Stomach (tissue), 8 donors: ENCODE measurements at regions not wholly inside any gene's neighbourhood (a gene's known extent, or its start where the extent isn't known, plus 50 kb on each side); places are given as distances from the start of the nearest gene placed in this dataset.

Experiments
- DNase-seq, 2 donors: peaks; one replicate each; pipeline versions ENCODE4 v3.0.0 to v3.0.0-alpha.2; 2013 to 2019
- H3K27ac ChIP-seq, 5 donors: fragments of 200-600 bp in 4 of 5; sonication (generic) in 4 of 5; one replicate each; pipeline ENCODE4 v1.5.1; 2013 to 2019; ENCODE audit warnings: mild to moderate bottlenecking in 1 of 5, moderate library complexity in 1 of 5
- H3K27me3 ChIP-seq, 3 donors: fragments of 200-600 bp; sonication (generic); one replicate each; pipeline ENCODE4 v1.5.1; 2017 to 2019; ENCODE audit warnings: mixed run types in 1 of 3
- H3K36me3 ChIP-seq, 4 donors: fragments of 200-600 bp; sonication (generic); 1 replicate in 3 of 4; 2 replicates in 1 of 4; pipeline ENCODE4 v1.5.1; 2016 to 2019
- H3K4me1 ChIP-seq, 4 donors: fragments of 200-600 bp; sonication (generic); one replicate each; pipeline ENCODE4 v1.5.1; 2016 to 2019
- H3K4me3 ChIP-seq, 4 donors: fragments of 200-600 bp; sonication (generic) in 3 of 4; one replicate each; pipeline ENCODE4 v1.5.1; 2016 to 2019; ENCODE audit warnings: mild to moderate bottlenecking in 1 of 4
- H3K9me3 ChIP-seq, 4 donors: fragments of 200-600 bp; sonication (generic); one replicate each; pipeline ENCODE4 v1.5.1; 2016 to 2019
- EP300 ChIP-seq: sonication (generic); formaldehyde crosslinking; IDR thresholded peaks from one replicate; pipeline ENCODE4 v1.6.1; 2017; ENCODE audit warnings: antibody characterized with exemption
- POLR2A ChIP-seq, 4 donors: fragments of 450-650 bp; IDR thresholded peaks; one replicate each; pipeline ENCODE4 v1.6.1; 2016; ENCODE audit warnings: antibody characterized with exemption in 4 of 4, control low read depth in 2 of 4, mild to moderate bottlenecking in 1 of 4, moderate library complexity in 1 of 4
- POLR2AphosphoS5 ChIP-seq, 3 donors: sonication (generic); formaldehyde crosslinking; IDR thresholded peaks; one replicate each; pipeline ENCODE4 v1.6.1; 2016; ENCODE audit warnings: antibody characterized with exemption in 3 of 3
- WGBS, 5 donors: extraction: QIAGEN DNeasy Blood & Tissue Kit in 3 of 5; methylation state at CpG; one replicate each; pipeline versions ENCODE4 v1.1.5 to v1.1.7; 2013 to 2018; 5-methylcytosine and 5-hydroxymethylcytosine counted together
- intact Hi-C: fragments of 100-400 bp; cut with DNase I; formaldehyde crosslinking; loops from one replicate; pipeline ENCODE4 v1.15.1; 2023; ENCODE audit warnings: low total_unique reads
- TF ChIP-seq, protein P1 (sequence below), 7 experiments: fragments of 450-650 bp in 4 of 7; fragments of 200-600 bp in 3 of 7; sonication (generic) in 3 of 7; IDR thresholded peaks; one replicate each; pipeline ENCODE4 v1.5.1; 2016 to 2019; ENCODE audit warnings: antibody characterized with exemption in 7 of 7, control low read depth in 2 of 7, mild to moderate bottlenecking in 1 of 7
- donor health status: healthy with polysubstance abuse.
- donor health status: Bipolar disorder and iron deficiency.
- donor health status: healthy.

- no peaks in the 10 kb centered on the region for H3K4me1 ChIP-seq
- WGBS, 5 donors, result 66 to 76% (median 69%) methylated on average over 3 of the region's 3 CpGs
- H3K27me3 ChIP-seq, result no peaks in the 10 kb centered on the region
- TF ChIP-seq, protein P1, sequence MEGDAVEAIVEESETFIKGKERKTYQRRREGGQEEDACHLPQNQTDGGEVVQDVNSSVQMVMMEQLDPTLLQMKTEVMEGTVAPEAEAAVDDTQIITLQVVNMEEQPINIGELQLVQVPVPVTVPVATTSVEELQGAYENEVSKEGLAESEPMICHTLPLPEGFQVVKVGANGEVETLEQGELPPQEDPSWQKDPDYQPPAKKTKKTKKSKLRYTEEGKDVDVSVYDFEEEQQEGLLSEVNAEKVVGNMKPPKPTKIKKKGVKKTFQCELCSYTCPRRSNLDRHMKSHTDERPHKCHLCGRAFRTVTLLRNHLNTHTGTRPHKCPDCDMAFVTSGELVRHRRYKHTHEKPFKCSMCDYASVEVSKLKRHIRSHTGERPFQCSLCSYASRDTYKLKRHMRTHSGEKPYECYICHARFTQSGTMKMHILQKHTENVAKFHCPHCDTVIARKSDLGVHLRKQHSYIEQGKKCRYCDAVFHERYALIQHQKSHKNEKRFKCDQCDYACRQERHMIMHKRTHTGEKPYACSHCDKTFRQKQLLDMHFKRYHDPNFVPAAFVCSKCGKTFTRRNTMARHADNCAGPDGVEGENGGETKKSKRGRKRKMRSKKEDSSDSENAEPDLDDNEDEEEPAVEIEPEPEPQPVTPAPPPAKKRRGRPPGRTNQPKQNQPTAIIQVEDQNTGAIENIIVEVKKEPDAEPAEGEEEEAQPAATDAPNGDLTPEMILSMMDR (IDR thresholded peaks at IDR 0.05), result no peak
- TF ChIP-seq POLR2AphosphoS5 (IDR thresholded peaks at IDR 0.05) (no peak), POLR2A (IDR thresholded peaks at IDR 0.05) (no peak)
- H3K4me3 ChIP-seq, result no peak overlapping the region
- no peaks in the 10 kb centered on the region for H3K36me3 ChIP-seq
- no peak for DNase-seq
- H3K27ac ChIP-seq, result no peak overlapping the region
- H3K9me3 ChIP-seq, result no peaks in the 10 kb centered on the region
- intact Hi-C loops, result no loop called here
Measured at GRCh38 chr5:111998871-111999270, 241.9 kb upstream of the NREP start.

DNA sequence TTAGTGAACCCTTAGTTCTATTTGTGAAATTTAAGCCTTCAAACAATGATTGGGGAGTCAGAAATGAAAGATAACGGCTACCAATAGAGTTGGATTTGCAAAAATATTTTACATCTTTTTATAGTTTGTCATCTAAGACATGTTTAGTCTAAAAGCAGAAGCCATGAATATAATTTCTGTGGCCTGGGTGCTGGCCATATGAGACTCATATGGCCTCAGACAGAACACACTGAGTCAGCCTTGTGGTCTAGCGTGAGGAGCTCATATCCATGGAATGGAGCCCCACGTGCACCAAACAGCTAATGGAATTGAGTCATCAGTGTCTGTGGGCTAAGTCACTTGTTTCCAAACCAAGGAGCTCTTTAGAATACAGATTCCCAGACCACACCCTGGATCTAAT, 240.7 kb upstream of the NREP start:
- TF ChIP-seq POLR2A (IDR thresholded peaks at IDR 0.05) (no peak), POLR2AphosphoS5 (IDR thresholded peaks at IDR 0.05) (peak in 1 of 3 donors; percentile 13), EP300 (no peak)
- Histone ChIP-seq H3K27me3 (no peaks in the 10 kb centered on the region), H3K4me1 (no peaks in the 10 kb centered on the region), H3K27ac (no peak overlapping the region), H3K9me3 (no peaks in the 10 kb centered on the region), H3K36me3 (no peaks in the 10 kb centered on the region), H3K4me3 (no peak overlapping the region)
- no peak for DNase-seq
- WGBS, 5 donors, result 50 to 81% (median 75%) methylated on average over 3 of the region's 3 CpGs
- intact Hi-C loops, result no loop called here

DNA sequence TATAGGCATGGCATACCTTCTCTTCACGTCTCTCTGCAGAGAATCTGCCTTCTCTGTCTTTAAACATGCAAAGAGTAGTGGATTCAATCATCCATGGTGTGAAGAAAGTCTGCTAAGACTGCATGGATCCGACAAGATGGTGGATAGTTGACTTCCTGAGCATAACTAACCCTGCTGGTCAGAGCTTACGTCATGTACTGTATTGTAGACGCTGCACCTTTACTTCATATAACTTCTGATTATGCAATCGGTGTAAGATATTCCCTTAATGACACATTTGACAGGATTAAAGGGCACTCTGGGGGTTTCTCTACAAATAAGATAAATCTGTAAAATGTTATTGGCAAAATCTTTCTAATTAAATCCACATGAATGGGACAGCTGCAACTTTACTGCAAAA, 240.3 kb upstream of the NREP start:
- TF ChIP-seq, protein P1 (IDR thresholded peaks at IDR 0.05), result no peak
- TF ChIP-seq EP300 (no peak), POLR2AphosphoS5 (IDR thresholded peaks at IDR 0.05) (no peak), POLR2A (IDR thresholded peaks at IDR 0.05) (no peak)
- Histone ChIP-seq H3K4me3 (no peak overlapping the region), H3K27me3 (no peaks in the 10 kb centered on the region), H3K9me3 (no peaks in the 10 kb centered on the region), H3K36me3 (no peaks in the 10 kb centered on the region), H3K27ac (no peak overlapping the region), H3K4me1 (no peaks in the 10 kb centered on the region)
- intact Hi-C loops, result no loop called here
- whole genome bisulfite sequencing, 5 donors, result 77 to 91% (median 87%) methylated on average over 5 of the region's 5 CpGs
- no peak for DNase-seq

DNA sequence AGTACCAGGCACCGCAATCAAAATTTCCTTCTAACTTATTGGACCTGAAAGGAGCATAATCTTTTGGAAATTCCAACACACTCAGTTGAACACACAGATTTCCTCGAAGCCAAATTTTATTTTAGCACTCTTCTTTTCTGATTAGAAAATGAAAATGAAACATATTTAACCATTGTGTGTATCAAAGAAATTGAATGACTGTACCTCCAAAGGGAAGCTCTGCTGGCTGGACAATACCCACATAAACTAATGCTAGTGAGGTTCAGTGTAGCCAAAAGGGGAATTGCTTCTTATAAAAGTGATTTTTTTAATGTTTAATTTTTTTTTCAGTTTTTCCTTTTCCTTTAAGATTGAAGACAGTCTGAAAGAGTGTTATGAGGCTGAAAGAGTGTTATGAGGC, 239.6 kb upstream of the NREP start:
- WGBS, 5 donors, result 38 to 55% (median 45%) methylated on average over 2 of the region's 2 CpGs
- TF ChIP-seq POLR2AphosphoS5 (IDR thresholded peaks at IDR 0.05), result no peak
- H3K27ac ChIP-seq, result no peak overlapping the region
- H3K36me3 ChIP-seq, result no peaks in the 10 kb centered on the region
- H3K4me3 ChIP-seq, result no peak overlapping the region
- no peaks in the 10 kb centered on the region for H3K9me3 ChIP-seq
- no peak for DNase-seq
- H3K4me1 ChIP-seq, result no peaks in the 10 kb centered on the region
- intact Hi-C loops, result no loop called here
- H3K27me3 ChIP-seq, result no peaks in the 10 kb centered on the region

- TF ChIP-seq POLR2A (IDR thresholded peaks at IDR 0.05) (no peak), POLR2AphosphoS5 (IDR thresholded peaks at IDR 0.05) (no peak), EP300 (no peak)
- TF ChIP-seq, protein P1 (IDR thresholded peaks at IDR 0.05), result no peak
- Histone ChIP-seq H3K27me3 (no peaks in the 10 kb centered on the region), H3K36me3 (no peaks in the 10 kb centered on the region), H3K9me3 (no peaks in the 10 kb centered on the region), H3K27ac (no peak overlapping the region), H3K4me3 (no peak overlapping the region), H3K4me1 (no peaks in the 10 kb centered on the region)
- no peak for DNase-seq
- WGBS, 5 donors, result 79 to 81% (median 80%) methylated on average over 4 of the region's 4 CpGs
- intact Hi-C loops, result no loop called here
Measured at GRCh38 chr5:111995701-111996100, 238.7 kb upstream of the NREP start.
